ENCODE measurements at regions not wholly inside any gene's neighbourhood (a gene's known extent, or its start where the extent isn't known, plus 50 kb on each side); places are given as distances from the start of the nearest gene placed in this dataset.

- Histone ChIP-seq H3K4me2 (ENCODE audit: low read depth, low read length) (no peak overlapping the region), H3K9me3 (replicated peaks; ENCODE audit: insufficient read depth, low read length) (no peaks in the 10 kb centered on the region), H2AFZ (ENCODE audit: low read length) (no peak overlapping the region), H3F3A (ENCODE audit: insufficient read depth, low read length) (no peaks in the 10 kb centered on the region), H3K27me3 (replicated peaks; ENCODE audit: insufficient read depth, low read length) (no peaks in the 10 kb centered on the region), H3K79me2 (ENCODE audit: low read length) (no peaks in the 10 kb centered on the region), H3K9me2 (replicated peaks; ENCODE audit: insufficient read depth, low read length) (no peaks in the 10 kb centered on the region; the same call in 1 of the 2 replicates), H3K9ac (ENCODE audit: low read length) (no peak overlapping the region), H4K20me1 (ENCODE audit: insufficient read depth, low read length) (no peaks in the 10 kb centered on the region), H3K27ac (ENCODE audit: low read length) (no peak overlapping the region), H3K4me1 (ENCODE audit: low read length) (no peaks in the 10 kb centered on the region), H3K36me3 (replicated peaks; ENCODE audit: insufficient read depth, low read length) (no peaks in the 10 kb centered on the region), H3K4me3 (ENCODE audit: low read length) (no peak overlapping the region)
- no peak for DNase-seq
- no peak for TF ChIP-seq EZH2phosphoT487 (IDR thresholded peaks at IDR 0.05; ENCODE audit: low read length)
- no peak for TF ChIP-seq CTCF (IDR thresholded peaks at IDR 0.05; ENCODE audit: low read length)
- TF ChIP-seq EZH2 (optimal IDR thresholded peaks at IDR 0.05; ENCODE audit: low read depth, low read length), result no peak
Measured at GRCh38 chr2:161564906-161565305, 59.3 kb upstream of the SLC4A10 start.

GRCh38 chr2:161569401-161569800 is 54.8 kb upstream of the SLC4A10 start:
- DNase-seq, result no peak
- no peak for TF ChIP-seq EZH2phosphoT487 (IDR thresholded peaks at IDR 0.05; ENCODE audit: low read length)
- no peak for TF ChIP-seq CTCF (IDR thresholded peaks at IDR 0.05; ENCODE audit: low read length)
- no peak for TF ChIP-seq EZH2 (optimal IDR thresholded peaks at IDR 0.05; ENCODE audit: low read depth, low read length)
- no peaks in the 10 kb centered on the region for H4K20me1 ChIP-seq (ENCODE audit: insufficient read depth, low read length)
- H3K4me2 ChIP-seq (ENCODE audit: low read depth, low read length), result no peak overlapping the region
- H3K9me3 ChIP-seq (replicated peaks; ENCODE audit: insufficient read depth, low read length), result no peaks in the 10 kb centered on the region
- no peak overlapping the region for H2AFZ ChIP-seq (ENCODE audit: low read length)
- no peaks in the 10 kb centered on the region for H3K27me3 ChIP-seq (replicated peaks; ENCODE audit: insufficient read depth, low read length)
- H3F3A ChIP-seq (ENCODE audit: insufficient read depth, low read length), result no peaks in the 10 kb centered on the region
- no peak overlapping the region for H3K4me3 ChIP-seq (ENCODE audit: low read length)
- H3K36me3 ChIP-seq (replicated peaks; ENCODE audit: insufficient read depth, low read length), result no peaks in the 10 kb centered on the region
- H3K9me2 ChIP-seq (replicated peaks; ENCODE audit: insufficient read depth, low read length), result no peaks in the 10 kb centered on the region
- no peak overlapping the region for H3K9ac ChIP-seq (ENCODE audit: low read length)
- no peaks in the 10 kb centered on the region for H3K4me1 ChIP-seq (ENCODE audit: low read length)
- no peaks in the 10 kb centered on the region for H3K79me2 ChIP-seq (ENCODE audit: low read length)
- H3K27ac ChIP-seq (ENCODE audit: low read length), result no peak overlapping the region

GRCh38 chr2:161570424-161571050 is 53.7 kb upstream of the SLC4A10 start:
- Histone ChIP-seq H3K9me2 (replicated peaks; ENCODE audit: insufficient read depth, low read length) (no peaks in the 10 kb centered on the region), H3K27ac (ENCODE audit: low read length) (no peak overlapping the region), H4K20me1 (ENCODE audit: insufficient read depth, low read length) (no peaks in the 10 kb centered on the region), H2AFZ (ENCODE audit: low read length) (no peak overlapping the region), H3K4me3 (ENCODE audit: low read length) (no peak overlapping the region), H3K9ac (ENCODE audit: low read length) (no peak overlapping the region), H3K79me2 (ENCODE audit: low read length) (no peaks in the 10 kb centered on the region), H3K27me3 (replicated peaks; ENCODE audit: insufficient read depth, low read length) (no peaks in the 10 kb centered on the region), H3F3A (ENCODE audit: insufficient read depth, low read length) (no peaks in the 10 kb centered on the region), H3K9me3 (replicated peaks; ENCODE audit: insufficient read depth, low read length) (no peaks in the 10 kb centered on the region), H3K4me1 (ENCODE audit: low read length) (no peaks in the 10 kb centered on the region), H3K4me2 (ENCODE audit: low read depth, low read length) (no peak overlapping the region), H3K36me3 (replicated peaks; ENCODE audit: insufficient read depth, low read length) (no peaks in the 10 kb centered on the region)
- DNase-seq, result no peak
- TF ChIP-seq EZH2phosphoT487 (IDR thresholded peaks at IDR 0.05; ENCODE audit: low read length) (no peak), EZH2 (optimal IDR thresholded peaks at IDR 0.05; ENCODE audit: low read depth, low read length) (no peak), CTCF (IDR thresholded peaks at IDR 0.05; ENCODE audit: low read length) (peak; percentile 24)

Data from MM.1S (cell line).